HG03103 (cell line): ENCODE measurements at regions not wholly inside any gene's neighbourhood (a gene's known extent, or its start where the extent isn't known, plus 50 kb on each side); places are given as distances from the start of the nearest gene placed in this dataset.
A peak's percentile ranks its signal among the peaks of the same experiment; 100 is the strongest.

ENCODE experiments used
- ATAC-seq: cut with Tn5 transposase; IDR thresholded peaks from one replicate; pipeline ENCODE4 v1.9.1; 2021; ENCODE audit warnings: low read depth; ENCODE audit not compliant: unreplicated experiment

GRCh38 chr6:154596701-154597100, 86.2 kb upstream of the CNKSR3 start:
- no peak for ATAC-seq

DNA sequence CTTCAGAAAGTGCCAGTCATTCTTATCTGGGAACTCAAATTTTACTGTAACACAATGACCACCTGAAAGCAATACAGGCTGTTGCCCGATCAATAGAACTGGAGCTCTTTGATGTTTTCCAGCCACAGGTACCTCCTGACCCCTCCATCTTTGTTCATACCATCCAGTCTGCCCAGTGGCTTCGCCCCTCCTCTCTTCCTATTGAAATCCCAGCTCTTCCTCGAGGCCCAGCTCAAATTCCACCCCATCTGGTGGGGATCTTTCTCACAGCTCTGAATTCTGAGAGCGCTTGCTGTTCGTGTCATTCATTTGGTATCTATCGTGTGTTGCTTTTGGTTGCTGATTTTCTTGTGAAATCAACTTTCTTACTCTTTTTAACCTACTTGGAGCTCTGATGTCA, 87.9 kb upstream of the CNKSR3 start:
- no peak for ATAC-seq

- ATAC-seq = no peak
These were observed 91.8 kb upstream of the CNKSR3 start for GRCh38 chr6:154602296-154602695.

GRCh38 chr6:154602708-154603107, 92.2 kb upstream of the CNKSR3 start:
- no peak for ATAC-seq

DNA sequence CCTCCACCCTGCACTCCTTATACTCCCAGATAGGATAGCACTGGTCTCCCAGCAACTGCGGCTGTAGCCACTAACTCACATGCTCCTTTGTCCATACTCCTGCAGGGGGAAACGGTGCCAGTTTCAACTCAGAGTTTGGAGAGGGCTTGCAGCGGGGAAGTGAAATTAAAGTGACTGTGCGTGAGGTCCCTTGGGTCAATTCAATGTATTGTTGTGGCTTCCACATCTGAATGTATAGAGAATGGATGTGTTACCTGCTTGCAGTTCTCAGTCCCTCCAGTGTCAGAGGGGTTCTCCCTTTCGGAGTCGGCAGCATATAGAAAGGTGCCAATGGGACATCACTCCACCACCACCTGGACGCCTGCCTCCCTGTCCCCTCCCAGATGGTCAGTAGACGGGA, 93.6 kb upstream of the CNKSR3 start:
- ATAC-seq = peak; percentile 51

GRCh38 chr6:154605178-154605881, 94.8 kb upstream of the CNKSR3 start:
- peak; percentile 35 for ATAC-seq

DNA sequence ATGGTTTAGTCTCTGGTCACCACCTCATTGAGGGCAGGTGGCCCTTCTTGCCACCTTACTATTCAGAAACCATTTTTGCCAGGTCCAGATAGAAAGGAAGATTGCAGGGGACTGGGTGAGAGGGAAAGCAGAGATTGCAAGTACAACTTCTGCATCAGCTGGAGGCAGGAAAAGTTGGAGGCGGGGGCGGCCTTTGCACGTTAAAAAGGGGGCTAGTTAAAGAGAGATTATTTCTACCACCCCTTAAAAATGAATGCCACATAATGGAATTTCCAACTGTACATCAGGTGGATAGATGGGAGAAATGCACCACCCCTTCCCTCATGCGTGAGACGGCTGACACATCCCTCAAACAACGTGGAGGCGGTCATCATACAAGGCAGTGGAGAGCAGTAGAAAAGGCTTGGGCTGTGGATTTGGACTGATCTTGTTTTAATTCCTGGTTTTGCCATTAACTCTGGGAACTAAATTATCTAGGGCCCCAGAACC, 95.4 kb upstream of the CNKSR3 start:
- ATAC-seq = no peak

DNA sequence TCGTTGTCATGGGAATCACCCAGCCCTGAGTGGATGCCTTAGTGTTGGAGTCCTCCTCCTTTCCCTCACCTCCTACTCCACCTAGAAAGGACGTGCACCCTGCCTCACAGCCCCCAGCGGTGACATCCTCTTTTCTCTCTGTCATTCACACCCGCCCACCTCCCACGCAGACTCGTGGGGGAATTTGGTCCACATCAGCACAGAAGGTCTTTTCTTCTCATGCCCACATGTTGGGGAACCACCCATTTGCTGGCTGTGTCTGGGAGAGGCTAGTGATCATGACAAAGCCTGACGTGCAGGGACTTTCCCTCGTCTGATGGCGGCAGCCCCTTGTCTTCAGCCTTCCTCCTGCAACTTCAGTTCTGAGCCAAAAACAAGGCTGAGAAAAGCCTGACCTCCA, 96.0 kb upstream of the CNKSR3 start:
- ATAC-seq = peak; percentile 60

GRCh38 chr6:154606860-154607259, 96.4 kb upstream of the CNKSR3 start:
- ATAC-seq = no peak

GRCh38 chr6:154611241-154611640, 100.8 kb upstream of the CNKSR3 start:
- ATAC-seq = no peak

- no peak for ATAC-seq
These were observed 101.4 kb upstream of the CNKSR3 start for GRCh38 chr6:154611847-154612246.

GRCh38 chr6:154613137-154613676, 102.7 kb upstream of the CNKSR3 start:
- no peak for ATAC-seq

DNA sequence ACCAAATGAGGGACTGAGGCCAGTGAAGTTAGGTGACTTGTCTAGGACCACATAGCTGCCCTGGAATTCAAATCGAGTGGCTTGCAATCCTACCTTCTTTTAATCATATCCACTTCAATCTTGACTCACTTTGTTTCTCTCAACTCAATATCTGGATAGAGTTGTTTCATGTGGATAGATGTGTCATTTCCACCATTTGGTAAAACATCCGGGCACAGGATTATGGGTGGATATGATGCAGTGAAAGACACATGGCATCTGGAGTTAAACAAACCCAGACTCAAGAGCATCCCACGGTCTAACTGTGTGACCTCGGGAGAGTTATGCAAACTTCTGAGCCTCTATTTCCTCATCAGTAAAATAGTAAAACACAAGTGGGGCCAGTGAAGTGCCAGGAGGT, 103.6 kb upstream of the CNKSR3 start:
- no peak for ATAC-seq

DNA sequence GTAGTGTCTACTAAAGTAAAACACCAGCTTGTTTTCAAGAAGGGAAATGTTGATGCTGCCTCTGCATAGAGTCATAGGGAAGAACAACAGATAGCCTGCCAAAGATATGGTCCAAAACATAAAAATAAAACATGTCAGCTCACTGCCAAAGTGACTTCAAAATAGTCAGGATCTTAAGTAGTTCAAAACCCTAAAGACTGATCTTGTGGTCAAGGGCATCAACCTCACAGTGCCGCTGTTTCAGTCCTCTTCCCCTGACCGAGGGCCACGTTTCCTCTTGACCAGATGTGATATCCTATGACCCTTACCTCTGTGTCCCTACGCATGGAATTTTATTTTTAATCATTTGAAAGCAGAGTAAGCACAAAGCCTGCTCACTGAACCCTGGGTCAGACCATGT, 104.2 kb upstream of the CNKSR3 start:
- no peak for ATAC-seq

GRCh38 chr6:154615483-154616025, 105.1 kb upstream of the CNKSR3 start:
- ATAC-seq = no peak

GRCh38 chr6:154617175-154617574, 106.7 kb upstream of the CNKSR3 start:
- ATAC-seq = no peak

- ATAC-seq = no peak
These were observed 108.7 kb upstream of the CNKSR3 start for GRCh38 chr6:154619146-154619545.

- no peak for ATAC-seq
These were observed 111.2 kb upstream of the CNKSR3 start for GRCh38 chr6:154621686-154622085.

GRCh38 chr6:154622618-154623336, 110.4 kb upstream of the SCAF8 start:
- no peak for ATAC-seq

DNA sequence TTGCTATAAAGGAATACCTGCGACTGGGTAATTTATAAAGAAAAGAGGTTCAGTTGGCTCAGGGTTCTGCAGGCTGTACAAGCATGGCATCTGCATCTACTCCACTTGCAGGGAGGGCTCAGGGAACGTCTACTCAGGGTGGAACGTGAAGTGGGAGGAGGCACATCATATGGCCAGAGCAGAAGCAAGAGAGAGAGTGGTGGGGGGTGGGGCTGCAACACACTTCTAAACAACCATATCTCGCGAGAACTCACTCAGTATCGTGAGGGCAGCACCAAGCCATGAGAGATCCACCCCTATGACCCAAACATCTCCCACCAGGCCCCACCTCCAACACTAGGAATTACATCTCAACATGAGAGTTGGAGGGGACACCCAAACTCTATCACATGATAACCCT, 109.8 kb upstream of the SCAF8 start:
- ATAC-seq = no peak

DNA sequence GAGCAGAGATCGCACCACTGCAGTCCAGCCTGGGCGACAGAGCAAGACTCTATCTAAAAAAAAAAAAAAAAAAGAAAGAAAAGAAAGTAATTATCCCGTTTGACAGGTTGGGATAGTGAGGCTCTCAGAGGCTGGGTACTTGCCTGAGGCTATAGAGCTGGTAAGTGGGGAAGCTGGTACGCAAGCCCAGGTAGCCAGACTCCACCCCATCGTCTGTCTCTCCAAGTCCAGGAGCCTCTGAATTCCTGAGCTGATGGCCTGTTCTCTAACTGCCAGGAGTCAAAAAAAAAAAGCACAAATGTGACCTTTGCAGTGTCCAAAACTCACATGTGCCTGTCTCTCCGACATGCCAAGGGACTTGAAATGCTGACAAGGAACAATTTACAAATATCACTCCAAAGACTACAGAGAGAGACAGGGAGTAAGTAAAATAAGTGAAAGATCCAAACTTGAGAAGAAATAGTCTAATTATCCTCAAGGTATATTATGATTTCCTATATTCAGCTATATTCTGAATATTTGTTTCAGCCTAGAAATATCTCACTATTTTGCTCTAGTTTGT, 109.1 kb upstream of the SCAF8 start:
- no peak for ATAC-seq
